K562 (cell line): ENCODE measurements at regions not wholly inside any gene's neighbourhood (a gene's known extent, or its start where the extent isn't known, plus 50 kb on each side); places are given as distances from the start of the nearest gene placed in this dataset.

Experiments used
- ATAC-seq: fragments of 200-7000 bp; cut with Tn5 transposase; 3 replicates; pipeline ENCODE4 v1.9.1; 2020; ENCODE audit warnings: moderate library complexity
- BruUV-seq: library from RNA; stranded (reverse); fragments of 400-500 nt; replicated peaks from 2 replicates; lab custom pipeline; 2021; lab: Mats Ljungman, UMichigan
- CTCF ChIA-PET: fragments of 300-600 bp; formaldehyde crosslinking; extraction: SDS; loops from one replicate; lab custom pipeline; 2021; ENCODE audit warnings: low intra/inter-chr PET ratio; lab: Yijun Ruan, JAX
- POLR2A ChIA-PET: fragments of 300-600, 350-650 bp; sonication (Branson Sonifier 250); formaldehyde crosslinking; extraction: SDS; loops from one replicate; lab custom pipeline; 2021; ENCODE audit warnings: antibody characterized with exemption, inconsistent platforms; lab: Yijun Ruan, JAX
- DNase-seq, 4 experiments: peaks; one replicate each; pipeline versions ENCODE4 v3.0.0 to v3.0.0-alpha.2; 2011 to 2018; ENCODE audit warnings: low spot score in 3 of 4, mixed read lengths in 3 of 4; ENCODE audit errors: extremely low read depth in 1 of 4
- FAIRE-seq: peaks from 2 replicates; lab custom pipeline; 2011; peaks lifted over from hg19 to GRCh38; lab: Jason Lieb, UNC
- H2AFZ ChIP-seq: 2 replicates; pipeline ENCODE4 v1.6.0; 2011; ENCODE audit warnings: low read depth, low read length, control low read depth, inconsistent platforms
- H3K27ac ChIP-seq: fragments of 200-600 bp; 3 replicates; pipeline ENCODE4 v1.8.0; 2011; ENCODE audit warnings: low read depth, mild to moderate bottlenecking, control low read depth, inconsistent platforms, low read length, moderate library complexity, mixed read lengths; ENCODE audit errors: extremely low read depth
- H3K27me3 ChIP-seq, 2 experiments: fragments of 300-600 bp in 1 of 2; 2 replicates in 1 of 2; 3 replicates in 1 of 2; pipeline versions ENCODE4 v1.6.0 to v1.8.0; 2011; ENCODE audit warnings: inconsistent platforms in 2 of 2, low read length in 2 of 2, mild to moderate bottlenecking in 1 of 2, mixed read lengths in 1 of 2, moderate library complexity in 1 of 2; ENCODE audit not compliant: control insufficient read depth in 2 of 2, insufficient read depth in 2 of 2
- H3K36me3 ChIP-seq: fragments of 300-600 bp; 3 replicates; pipeline ENCODE4 v1.8.0; 2011; ENCODE audit warnings: mild to moderate bottlenecking, low read length, inconsistent platforms; ENCODE audit not compliant: control insufficient read depth, insufficient read depth
- H3K4me1 ChIP-seq, 2 experiments: fragments of 200-600 bp in 1 of 2; replicated peaks in 1 of 2; 2 replicates in 1 of 2; 3 replicates in 1 of 2; pipeline versions ENCODE4 v1.5.1 to v1.8.0; 2011; ENCODE audit warnings: inconsistent platforms in 2 of 2, low read length in 2 of 2, mild to moderate bottlenecking in 1 of 2, mixed read lengths in 1 of 2, moderate library complexity in 1 of 2; ENCODE audit not compliant: control insufficient read depth in 2 of 2, insufficient read depth in 2 of 2
- H3K4me2 ChIP-seq: 2 replicates; pipeline ENCODE4 v1.6.1; 2011; ENCODE audit warnings: low read length, control low read depth, inconsistent platforms, mixed read lengths; ENCODE audit not compliant: insufficient read depth
- H3K4me3 ChIP-seq: fragments of 200-600 bp; sonication (generic), shearing (Covaris generic); 2 replicates; pipeline ENCODE4 v1.5.1; 2016; ENCODE audit warnings: control low read depth, inconsistent platforms
- H3K79me2 ChIP-seq: fragments of 200-600 bp; 3 replicates; pipeline ENCODE4 v1.8.0; 2011; ENCODE audit warnings: low read length, inconsistent platforms; ENCODE audit not compliant: control insufficient read depth, insufficient read depth
- H3K9ac ChIP-seq, 2 experiments: 2 replicates each; pipeline versions ENCODE4 v1.6.0 to v1.6.1; 2011; ENCODE audit warnings: low read depth in 2 of 2, low read length in 2 of 2, control low read depth in 1 of 2, inconsistent platforms in 1 of 2, mild to moderate bottlenecking in 1 of 2, mixed read lengths in 1 of 2; ENCODE audit not compliant: insufficient read depth in 1 of 2
- H3K9me1 ChIP-seq: one replicate; pipeline ENCODE4 v1.6.0; 2011; ENCODE audit warnings: inconsistent platforms, mild to moderate bottlenecking, low read length, moderate library complexity; ENCODE audit not compliant: control insufficient read depth, insufficient read depth
- H3K9me3 ChIP-seq: replicated peaks from 2 replicates; pipeline ENCODE4 v1.5.1; 2011; ENCODE audit warnings: low read depth, low read length, inconsistent platforms; ENCODE audit not compliant: control insufficient read depth, insufficient read depth
- H4K20me1 ChIP-seq: replicated peaks from 2 replicates; pipeline ENCODE4 v1.6.1; 2011; ENCODE audit warnings: low read length, inconsistent platforms, mixed read lengths; ENCODE audit not compliant: control insufficient read depth, insufficient read depth
- ADNP ChIP-seq: fragments of 200-800 bp; sonication (Bioruptor generic); IDR thresholded peaks from 2 replicates; pipeline ENCODE4 v1.6.1; 2016; ENCODE audit warnings: missing genetic modification characterization, missing compliant biosample characterization
- CHAMP1 ChIP-seq: fragments of 450-650 bp; IDR thresholded peaks from 2 replicates; pipeline ENCODE4 v1.6.1; 2016; ENCODE audit warnings: mild to moderate bottlenecking
- DDX20 ChIP-seq: fragments of 450-650 bp; IDR thresholded peaks from 2 replicates; pipeline ENCODE4 v1.6.1; 2016; ENCODE audit warnings: missing genetic modification characterization, low read depth, mild to moderate bottlenecking, missing compliant biosample characterization, moderate library complexity
- ELK1 ChIP-seq: sonication (generic); formaldehyde crosslinking; IDR thresholded peaks from 2 replicates; pipeline ENCODE4 v1.8.1; 2022; ENCODE audit warnings: missing genetic modification reagents
- ELK3 ChIP-seq: fragments of 450-650 bp; formaldehyde crosslinking; IDR thresholded peaks from 2 replicates; pipeline ENCODE4 v1.4.0; 2020; ENCODE audit warnings: mild to moderate bottlenecking
- EP300 ChIP-seq: IDR thresholded peaks from 2 replicates; pipeline ENCODE4 v1.6.1; 2012; ENCODE audit warnings: low read length, improper control_type of control experiment
- FIP1L1 ChIP-seq: fragments of 200-400 bp; formaldehyde crosslinking; IDR thresholded peaks from 2 replicates; pipeline ENCODE4 v1.6.1; 2018; ENCODE audit warnings: mild to moderate bottlenecking, low read depth, low read length; ENCODE audit not compliant: poor library complexity, severe bottlenecking
- HES1 ChIP-seq: fragments of 450-650 bp; IDR thresholded peaks from 2 replicates; pipeline ENCODE4 v1.6.1; 2016; ENCODE audit warnings: low read depth, mild to moderate bottlenecking, moderate library complexity
- MYBL2 ChIP-seq, 2 experiments: fragments of 450-650 bp in 1 of 2; sonication (generic) in 1 of 2; formaldehyde crosslinking in 1 of 2; IDR thresholded peaks; 2 replicates each; pipeline versions ENCODE4 v1.6.1 to v1.8.1; 2017 to 2022; ENCODE audit warnings: borderline replicate concordance in 1 of 2, inconsistent platforms in 1 of 2, low read depth in 1 of 2, mild to moderate bottlenecking in 1 of 2, missing genetic modification reagents in 1 of 2, moderate library complexity in 1 of 2
- NFE2L1 ChIP-seq: fragments of 450-650 bp; IDR thresholded peaks from 2 replicates; pipeline ENCODE4 v1.6.1; 2016; ENCODE audit warnings: missing genetic modification characterization, low read depth, mild to moderate bottlenecking, missing compliant biosample characterization, moderate library complexity, borderline replicate concordance
- RUNX1 ChIP-seq: sonication (generic); IDR thresholded peaks from 2 replicates; pipeline ENCODE4 v1.6.1; 2016; ENCODE audit warnings: antibody characterized with exemption, low read depth
- SIN3A ChIP-seq, 2 experiments: fragments of 150-350 bp in 1 of 2; IDR thresholded peaks; 2 replicates each; pipeline ENCODE4 v1.6.1; 2011 to 2016; ENCODE audit warnings: borderline replicate concordance in 2 of 2, low read depth in 2 of 2, low read length in 2 of 2, mild to moderate bottlenecking in 2 of 2, moderate library complexity in 2 of 2; ENCODE audit not compliant: control insufficient read depth in 1 of 2
- SOX6 ChIP-seq: fragments of 450-650 bp; IDR thresholded peaks from 2 replicates; pipeline ENCODE4 v1.6.1; 2014; ENCODE audit warnings: mild to moderate bottlenecking
- TAL1 ChIP-seq: fragments of 450-650 bp; IDR thresholded peaks from 2 replicates; pipeline ENCODE4 v1.6.1; 2016; ENCODE audit warnings: mild to moderate bottlenecking
- ZNF311 ChIP-seq: fragments of 250-450 bp; sonication (Bioruptor Pico); IDR thresholded peaks from 2 replicates; pipeline ENCODE4 v1.4.0; 2020; ENCODE audit warnings: mild to moderate bottlenecking, moderate library complexity
- ZNF830 ChIP-seq: fragments of 250-450 bp; sonication (Bioruptor Pico); IDR thresholded peaks from 2 replicates; pipeline ENCODE4 v1.5.0; 2021; ENCODE audit warnings: mild to moderate bottlenecking
- WGBS: fragments of 100-300 bp; shearing (Covaris generic); methylation state at CpG from one replicate; pipeline ENCODE4 v1.1.6; 2016; ENCODE audit warnings: low coverage, mixed read lengths; ENCODE audit not compliant: insufficient coverage; ENCODE audit errors: missing lambda C conversion rate; 5-methylcytosine and 5-hydroxymethylcytosine counted together
- in situ Hi-C: fragments of 300-500 bp; cut with MboI; formaldehyde crosslinking; loops from 4 replicates; pipeline ENCODE4 v1.15.0; 2018; ENCODE audit warnings: inconsistent platforms, mixed read lengths
- intact Hi-C: fragments of 100-400 bp; cut with micrococcal nuclease; formaldehyde crosslinking; loops from 2 replicates; pipeline ENCODE4 v1.14.2; 2022

GRCh38 chr4:188403272-188403671 is 264.0 kb downstream of the TRIML1 start:
- CTCF ChIA-PET: no interaction called here
- Histone ChIP-seq H3K4me1 (no peaks in the 10 kb centered on the region), H2AFZ (no peak overlapping the region), H3K4me2 (no peak overlapping the region), H3K9me1 (no peaks in the 10 kb centered on the region), H3K27ac (no peak overlapping the region), H3K9me3 (no peaks in the 10 kb centered on the region), H3K36me3 (no peaks in the 10 kb centered on the region), H3K9ac (no peak overlapping the region), H4K20me1 (no peaks in the 10 kb centered on the region), H3K4me3 (no peak overlapping the region), H3K27me3 (no peaks in the 10 kb centered on the region), H3K79me2 (no peaks in the 10 kb centered on the region)
- in situ Hi-C loops (no loop called here), intact Hi-C loops (no loop called here)
- ATAC-seq: no peak
- WGBS: 0% methylated on average over 6 of the region's 6 CpGs
- no peak for FAIRE-seq
- no peak for TF ChIP-seq TAL1
- TF ChIP-seq ZNF830 (CRISPR knock-in tag): no peak
- TF ChIP-seq ZNF311: no peak
- TF ChIP-seq ELK3 (CRISPR knock-in tag): no peak
- TF ChIP-seq EP300: no peak
- no peak for TF ChIP-seq NFE2L1 (tag)
- no peak for TF ChIP-seq SIN3A (IDR thresholded peaks at IDR 0.05; ENCODE audit: borderline replicate concordance in 2 of 2, control insufficient read depth in 1 of 2, low read depth in 2 of 2, low read length in 2 of 2)
- no peak for TF ChIP-seq FIP1L1
- no peak for TF ChIP-seq MYBL2 (IDR thresholded peaks at IDR 0.05; ENCODE audit: low read depth)
- no peak for TF ChIP-seq MYBL2 (CRISPR knock-in tag; IDR thresholded peaks at IDR 0.05; ENCODE audit: borderline replicate concordance)
- TF ChIP-seq CHAMP1: no peak
- TF ChIP-seq DDX20 (tag): no peak
- TF ChIP-seq RUNX1: no peak
- no peak for TF ChIP-seq ADNP (tag)
- no peak for TF ChIP-seq HES1
- no peak for TF ChIP-seq SOX6
- no peak for TF ChIP-seq ELK1 (CRISPR knock-in tag)
- POLR2A ChIA-PET: no interaction called here
- peak in 1 of 4 experiments; percentile 2 for DNase-seq
- BruUV-seq: no TSS peak
